Choroid plexus epithelial cell (primary cell): ENCODE measurements at regions not wholly inside any gene's neighbourhood (a gene's known extent, or its start where the extent isn't known, plus 50 kb on each side); places are given as distances from the start of the nearest gene placed in this dataset.

Source experiments
- DNase-seq: peaks from one replicate; pipeline ENCODE4 v3.0.0-alpha.2; 2010; ENCODE audit warnings: low read depth
- H3K4me3 ChIP-seq: 2 replicates; pipeline ENCODE4 v1.5.1; 2011; ENCODE audit warnings: low read depth, mild to moderate bottlenecking, control low read depth, low read length, moderate library complexity
- TF ChIP-seq, protein P1 (sequence below): conservative IDR thresholded peaks from 2 replicates; pipeline ENCODE4 v1.5.1; 2011; ENCODE audit warnings: low read depth, mild to moderate bottlenecking, control low read depth, inconsistent platforms, low read length, moderate library complexity

DNA sequence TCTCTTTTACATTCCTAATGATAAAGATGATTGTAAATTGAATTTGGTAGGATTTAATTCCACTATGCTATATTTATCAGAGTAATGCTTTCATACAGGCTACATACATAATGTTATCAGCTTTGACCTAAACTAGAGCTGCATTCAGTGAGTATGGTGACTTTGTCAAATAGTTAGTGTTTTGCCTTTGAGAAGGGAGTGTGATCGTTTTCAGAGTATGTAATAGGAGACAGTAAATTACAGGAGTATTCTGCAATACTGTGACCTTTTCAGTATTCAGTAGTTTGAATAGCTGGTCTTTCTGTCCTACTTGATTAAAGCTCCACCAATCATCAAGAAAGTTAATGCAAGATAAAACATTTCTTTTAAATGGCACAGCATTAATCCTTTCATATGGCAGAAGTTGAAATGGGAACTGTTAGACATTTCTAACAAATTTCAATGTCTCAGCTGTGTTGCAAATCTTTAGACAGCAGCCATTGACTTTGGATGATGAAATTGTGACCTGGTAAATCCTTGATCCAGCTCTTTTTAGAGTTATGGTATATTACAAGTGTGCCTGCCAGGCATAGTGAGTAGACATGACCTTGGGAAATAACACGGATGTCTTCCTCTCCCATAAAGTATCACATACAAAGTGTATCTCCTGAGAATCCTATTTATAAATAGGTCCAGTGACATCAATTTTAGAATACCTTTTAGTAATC, 455.3 kb downstream of the KCTD8 start:
- no peak for DNase-seq
- H3K4me3 ChIP-seq, result no peak overlapping the region
- TF ChIP-seq, protein P1, sequence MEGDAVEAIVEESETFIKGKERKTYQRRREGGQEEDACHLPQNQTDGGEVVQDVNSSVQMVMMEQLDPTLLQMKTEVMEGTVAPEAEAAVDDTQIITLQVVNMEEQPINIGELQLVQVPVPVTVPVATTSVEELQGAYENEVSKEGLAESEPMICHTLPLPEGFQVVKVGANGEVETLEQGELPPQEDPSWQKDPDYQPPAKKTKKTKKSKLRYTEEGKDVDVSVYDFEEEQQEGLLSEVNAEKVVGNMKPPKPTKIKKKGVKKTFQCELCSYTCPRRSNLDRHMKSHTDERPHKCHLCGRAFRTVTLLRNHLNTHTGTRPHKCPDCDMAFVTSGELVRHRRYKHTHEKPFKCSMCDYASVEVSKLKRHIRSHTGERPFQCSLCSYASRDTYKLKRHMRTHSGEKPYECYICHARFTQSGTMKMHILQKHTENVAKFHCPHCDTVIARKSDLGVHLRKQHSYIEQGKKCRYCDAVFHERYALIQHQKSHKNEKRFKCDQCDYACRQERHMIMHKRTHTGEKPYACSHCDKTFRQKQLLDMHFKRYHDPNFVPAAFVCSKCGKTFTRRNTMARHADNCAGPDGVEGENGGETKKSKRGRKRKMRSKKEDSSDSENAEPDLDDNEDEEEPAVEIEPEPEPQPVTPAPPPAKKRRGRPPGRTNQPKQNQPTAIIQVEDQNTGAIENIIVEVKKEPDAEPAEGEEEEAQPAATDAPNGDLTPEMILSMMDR, result no peak

DNA sequence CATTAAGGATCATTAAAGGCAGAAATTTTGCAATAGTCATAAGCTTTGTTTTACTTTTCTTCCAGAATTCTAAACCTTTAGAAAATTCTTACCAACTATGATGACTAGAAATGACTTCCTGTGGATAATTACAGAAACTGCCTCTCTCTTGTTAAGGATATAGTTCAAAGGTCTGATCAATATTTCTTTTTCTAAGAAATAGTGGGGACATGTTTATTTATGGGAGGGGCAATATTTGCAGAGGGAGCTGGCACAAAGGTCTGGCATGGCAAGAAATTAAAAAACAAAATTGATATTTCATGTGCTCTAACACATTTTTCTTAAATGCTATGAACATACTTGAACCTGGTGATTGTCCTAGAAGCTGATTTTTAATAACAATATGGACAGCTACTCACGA, 448.9 kb downstream of the KCTD8 start:
- TF ChIP-seq, protein P1, result no peak

DNA sequence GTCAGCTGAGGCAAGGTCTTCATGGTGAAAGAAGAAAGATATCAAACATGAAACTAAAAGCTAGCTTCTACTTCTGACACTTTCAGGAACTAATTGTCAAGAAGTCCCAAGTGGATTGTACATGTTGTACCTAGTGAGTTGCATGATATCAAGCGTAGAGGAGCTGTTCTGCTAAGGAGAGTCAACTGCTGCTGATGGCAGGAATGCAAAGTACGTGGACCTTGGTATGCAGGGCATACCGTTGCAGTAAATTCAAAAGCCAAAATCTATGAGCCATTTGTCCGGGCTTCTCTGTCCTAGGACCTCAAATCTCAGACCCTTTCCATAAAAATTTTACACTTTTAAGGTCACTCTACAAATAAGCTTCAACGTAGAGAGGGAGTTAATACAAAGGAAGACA, 446.2 kb downstream of the KCTD8 start:
- TF ChIP-seq, protein P1, result no peak
- no peak for DNase-seq
- no peak overlapping the region for H3K4me3 ChIP-seq

More for the DNA sequence above, 448.9 kb downstream of the KCTD8 start:
- no peak overlapping the region for H3K4me3 ChIP-seq
- no peak for DNase-seq

DNA sequence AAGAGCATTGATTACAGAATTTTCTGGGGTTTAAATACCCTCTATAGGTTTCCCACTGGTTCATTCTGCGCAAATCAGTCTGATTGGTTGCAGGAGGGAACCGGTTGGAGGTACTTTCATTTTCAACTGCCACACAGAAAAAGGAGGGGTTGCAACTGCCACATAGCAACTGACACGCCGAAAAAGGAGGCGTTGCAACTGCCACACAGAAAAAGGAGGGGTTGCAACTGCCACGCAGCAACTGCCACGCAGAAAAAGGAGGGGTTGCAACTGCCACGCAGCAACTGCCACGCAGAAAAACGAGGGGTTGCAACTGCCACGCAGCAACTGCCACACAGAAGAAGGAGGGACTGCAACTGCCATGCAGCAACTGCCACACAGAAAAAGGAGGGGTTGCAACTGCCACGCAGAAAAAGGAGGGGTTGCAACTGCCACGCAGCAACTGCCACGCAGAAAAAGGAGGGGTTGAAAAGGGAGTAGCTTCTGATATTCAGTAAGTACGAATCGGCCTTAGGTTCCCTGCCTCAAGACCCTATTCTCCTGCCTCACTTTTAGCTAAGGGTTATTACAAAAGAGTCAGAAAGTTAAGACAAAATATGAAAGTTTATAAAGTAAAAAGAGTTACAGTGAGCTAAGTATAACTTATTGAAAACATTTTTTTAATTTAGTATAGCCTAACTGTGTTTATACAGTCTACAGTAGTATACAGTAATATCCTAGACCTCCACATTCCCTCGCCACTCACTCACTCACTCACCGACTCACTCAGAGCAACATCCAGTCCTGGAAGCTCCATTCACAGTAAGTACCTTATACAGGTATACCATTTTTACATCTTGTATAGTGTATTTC, 431.8 kb downstream of the KCTD8 start:
- peak; percentile 6 for DNase-seq

DNA sequence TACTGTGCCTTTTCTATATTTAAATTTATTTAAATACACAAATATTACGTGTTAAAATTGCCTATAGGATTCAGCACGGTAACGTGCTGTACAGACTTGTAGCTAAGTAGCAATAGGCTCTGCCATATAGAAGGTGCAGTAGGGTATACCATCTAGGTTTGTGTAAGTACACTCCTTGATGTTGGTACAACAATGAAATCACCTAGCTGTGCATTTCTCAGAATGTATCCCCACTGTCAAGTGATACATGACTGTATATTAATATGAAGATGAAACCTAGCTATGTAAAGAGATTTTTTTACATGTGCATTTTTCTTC, 431.2 kb downstream of the KCTD8 start:
- no peak for DNase-seq
- H3K4me3 ChIP-seq, result no peak overlapping the region
- TF ChIP-seq, protein P1, result no peak

More for the DNA sequence above, 431.8 kb downstream of the KCTD8 start:
- TF ChIP-seq, protein P1, result no peak
- no peak overlapping the region for H3K4me3 ChIP-seq

DNA sequence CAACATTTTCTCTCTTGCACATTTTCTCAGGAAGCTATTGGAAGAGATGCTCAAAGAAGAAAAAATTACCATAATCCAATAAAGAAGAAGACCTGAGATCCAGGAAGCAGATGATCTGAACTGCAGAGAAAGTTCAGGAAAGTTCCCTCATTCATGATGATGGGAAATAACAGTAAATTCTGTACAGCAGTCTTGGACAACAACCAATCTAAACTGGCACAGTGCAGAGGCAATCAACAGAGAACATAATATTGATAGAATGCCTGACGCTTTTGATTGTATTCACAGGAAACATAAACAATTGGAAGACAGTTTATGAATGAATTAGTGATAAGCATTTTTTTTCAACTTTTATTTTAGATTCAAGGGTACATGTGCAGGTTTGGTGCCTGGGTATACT, 428.9 kb downstream of the KCTD8 start:
- TF ChIP-seq, protein P1, result no peak
- DNase-seq, result no peak
- no peak overlapping the region for H3K4me3 ChIP-seq
